Vagina (tissue), 2 donors: ENCODE measurements at regions not wholly inside any gene's neighbourhood (a gene's known extent, or its start where the extent isn't known, plus 50 kb on each side); places are given as distances from the start of the nearest gene placed in this dataset.

ENCODE experiments used
- POLR2A ChIP-seq, 2 donors: fragments of 450-650 bp; IDR thresholded peaks; one replicate each; pipeline ENCODE4 v1.6.1; 2017; ENCODE audit warnings: antibody characterized with exemption in 2 of 2, mild to moderate bottlenecking in 2 of 2, moderate library complexity in 2 of 2
- POLR2AphosphoS5 ChIP-seq, 2 donors: sonication (generic); formaldehyde crosslinking; IDR thresholded peaks; one replicate each; pipeline ENCODE4 v1.9.0; 2017; ENCODE audit warnings: antibody characterized with exemption in 2 of 2, mild to moderate bottlenecking in 2 of 2, low read depth in 1 of 2; ENCODE audit not compliant: insufficient read depth in 1 of 2
- TF ChIP-seq, protein P1 (sequence below), 3 experiments: fragments of 450-650 bp in 2 of 3; fragments of 200-600 bp in 1 of 3; sonication (generic) in 1 of 3; IDR thresholded peaks; one replicate each; pipeline ENCODE4 v1.5.1; 2017 to 2019; ENCODE audit warnings: antibody characterized with exemption in 3 of 3, mild to moderate bottlenecking in 2 of 3, moderate library complexity in 2 of 3

GRCh38 chr6:77133031-77133430 lies 330.3 kb downstream of the HTR1B start:
- TF ChIP-seq, protein P1, sequence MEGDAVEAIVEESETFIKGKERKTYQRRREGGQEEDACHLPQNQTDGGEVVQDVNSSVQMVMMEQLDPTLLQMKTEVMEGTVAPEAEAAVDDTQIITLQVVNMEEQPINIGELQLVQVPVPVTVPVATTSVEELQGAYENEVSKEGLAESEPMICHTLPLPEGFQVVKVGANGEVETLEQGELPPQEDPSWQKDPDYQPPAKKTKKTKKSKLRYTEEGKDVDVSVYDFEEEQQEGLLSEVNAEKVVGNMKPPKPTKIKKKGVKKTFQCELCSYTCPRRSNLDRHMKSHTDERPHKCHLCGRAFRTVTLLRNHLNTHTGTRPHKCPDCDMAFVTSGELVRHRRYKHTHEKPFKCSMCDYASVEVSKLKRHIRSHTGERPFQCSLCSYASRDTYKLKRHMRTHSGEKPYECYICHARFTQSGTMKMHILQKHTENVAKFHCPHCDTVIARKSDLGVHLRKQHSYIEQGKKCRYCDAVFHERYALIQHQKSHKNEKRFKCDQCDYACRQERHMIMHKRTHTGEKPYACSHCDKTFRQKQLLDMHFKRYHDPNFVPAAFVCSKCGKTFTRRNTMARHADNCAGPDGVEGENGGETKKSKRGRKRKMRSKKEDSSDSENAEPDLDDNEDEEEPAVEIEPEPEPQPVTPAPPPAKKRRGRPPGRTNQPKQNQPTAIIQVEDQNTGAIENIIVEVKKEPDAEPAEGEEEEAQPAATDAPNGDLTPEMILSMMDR (IDR thresholded peaks at IDR 0.05) = no peak
- TF ChIP-seq POLR2AphosphoS5 (IDR thresholded peaks at IDR 0.05; ENCODE audit: insufficient read depth in 1 of 2, low read depth in 1 of 2) (no peak), POLR2A (IDR thresholded peaks at IDR 0.05) (no peak)
